Activated CD4-positive, alpha-beta T cell treated with anti-CD3 and anti-CD28 coated beads for 36 hours (primary cell): ENCODE measurements at regions not wholly inside any gene's neighbourhood (a gene's known extent, or its start where the extent isn't known, plus 50 kb on each side); places are given as distances from the start of the nearest gene placed in this dataset.

Experiments
- ATAC-seq: fragments of 200-7000 bp; cut with Tn5 transposase; one replicate; pipeline ENCODE4 v1.10.0; 2021; ENCODE audit warnings: mild to moderate bottlenecking, moderate library complexity
- CTCF ChIA-PET: fragments of 350-600 bp; sonication (Branson Sonifier 250); formaldehyde crosslinking; loops from one replicate; lab custom pipeline; 2021; ENCODE audit warnings: antibody characterized with exemption; lab: Charles Lee
- POLR2A ChIA-PET: fragments of 350-600 bp; sonication (Branson Sonifier 250); formaldehyde crosslinking; loops from one replicate; lab custom pipeline; 2021; ENCODE audit warnings: antibody characterized with exemption, inconsistent platforms; lab: Charles Lee
- DNase-seq: peaks from one replicate; pipeline ENCODE4 v3.0.0-alpha.2; 2020
- H3K27ac Mint-ChIP-seq: one replicate; pipeline ENCODE4 v1.8.0; 2021; ENCODE audit warnings: mixed read lengths
- H3K27me3 Mint-ChIP-seq: one replicate; pipeline ENCODE4 v1.8.0; 2021; ENCODE audit warnings: mixed read lengths
- H3K36me3 Mint-ChIP-seq: one replicate; pipeline ENCODE4 v1.8.0; 2021; ENCODE audit warnings: low read depth, mixed read lengths
- H3K4me1 Mint-ChIP-seq: one replicate; pipeline ENCODE4 v1.8.0; 2021; ENCODE audit warnings: mixed read lengths
- H3K4me3 Mint-ChIP-seq: one replicate; pipeline ENCODE4 v1.8.0; 2021; ENCODE audit warnings: mild to moderate bottlenecking, moderate library complexity, mixed read lengths
- H3K9me3 Mint-ChIP-seq: one replicate; pipeline ENCODE4 v1.8.0; 2021; ENCODE audit warnings: low read depth, mixed read lengths
- intact Hi-C, 2 experiments: fragments of 100-400 bp; cut with DNase I in 1 of 2; cut with micrococcal nuclease in 1 of 2; formaldehyde crosslinking; loops; one replicate each; pipeline versions ENCODE4 v1.14.2 to v1.15.1; 2022 to 2024; cut with DNase I, micrococcal nuclease

GRCh38 chr1:208329300-208329699, 85.1 kb upstream of the PLXNA2 start:
- Mint-ChIP-seq H3K27ac (no peak overlapping the region), H3K4me1 (no peaks in the 10 kb centered on the region), H3K36me3 (no peaks in the 10 kb centered on the region), H3K4me3 (no peak overlapping the region), H3K9me3 (no peaks in the 10 kb centered on the region), H3K27me3 (peaks cover 23% of the 10 kb centered on the region)
- DNase-seq (no peak), ATAC-seq (no peak)
- CTCF ChIA-PET: no interaction called here
- POLR2A ChIA-PET: no interaction called here
- intact Hi-C loops: no loop called here

GRCh38 chr1:208332036-208332773, 88.0 kb upstream of the PLXNA2 start:
- ChIA-PET POLR2A (no interaction called here), CTCF (no interaction called here)
- intact Hi-C loops: no loop called here
- Mint-ChIP-seq H3K27me3 (peaks cover 26% of the 10 kb centered on the region), H3K4me3 (no peak overlapping the region), H3K27ac (no peak overlapping the region), H3K36me3 (no peaks in the 10 kb centered on the region), H3K4me1 (no peaks in the 10 kb centered on the region), H3K9me3 (no peaks in the 10 kb centered on the region)
- no peak for ATAC-seq
- DNase-seq: no peak

- Mint-ChIP-seq H3K4me1 (no peaks in the 10 kb centered on the region), H3K27ac (no peak overlapping the region), H3K36me3 (no peaks in the 10 kb centered on the region), H3K4me3 (no peak overlapping the region), H3K9me3 (no peaks in the 10 kb centered on the region), H3K27me3 (peaks cover 28% of the 10 kb centered on the region)
- intact Hi-C loops: no loop called here
- CTCF ChIA-PET: no interaction called here
- ATAC-seq: no peak
- POLR2A ChIA-PET: no interaction called here
- no peak for DNase-seq
These were observed 88.6 kb upstream of the PLXNA2 start for GRCh38 chr1:208332774-208333126.

DNA sequence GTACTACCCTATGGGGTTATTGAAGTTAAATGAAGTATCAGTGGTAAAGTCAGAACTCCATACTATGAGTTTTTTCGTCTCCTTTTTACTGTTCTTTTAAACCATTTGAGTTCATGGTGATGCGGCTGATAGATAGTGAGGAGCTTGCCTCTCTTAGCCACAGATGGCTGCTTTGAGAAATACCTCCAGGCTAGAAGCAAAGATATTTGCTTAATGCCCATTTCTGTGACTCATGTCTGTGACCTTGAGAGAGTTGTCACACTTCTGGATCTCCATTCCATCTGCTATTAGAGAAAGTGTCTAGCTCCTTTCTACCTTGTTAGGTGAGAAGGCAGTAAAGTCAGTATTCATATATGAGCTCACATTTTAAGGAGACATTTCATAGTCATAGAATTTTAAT, 89.5 kb upstream of the PLXNA2 start:
- H3K4me3 Mint-ChIP-seq: no peak overlapping the region
- ATAC-seq: no peak
- CTCF ChIA-PET: interaction anchor here (0.7 kb wide), 2 partner anchors 25 to 934 kb away, joined by 3 read pairs; no protein-coding TSS in a partner anchor
- H3K4me1 Mint-ChIP-seq: no peaks in the 10 kb centered on the region
- POLR2A ChIA-PET: no interaction called here
- no peaks in the 10 kb centered on the region for H3K36me3 Mint-ChIP-seq
- no peak overlapping the region for H3K27ac Mint-ChIP-seq
- no peaks in the 10 kb centered on the region for H3K9me3 Mint-ChIP-seq
- intact Hi-C loops: no loop called here
- peaks cover 25% of the 10 kb centered on the region for H3K27me3 Mint-ChIP-seq
- DNase-seq: no peak

DNA sequence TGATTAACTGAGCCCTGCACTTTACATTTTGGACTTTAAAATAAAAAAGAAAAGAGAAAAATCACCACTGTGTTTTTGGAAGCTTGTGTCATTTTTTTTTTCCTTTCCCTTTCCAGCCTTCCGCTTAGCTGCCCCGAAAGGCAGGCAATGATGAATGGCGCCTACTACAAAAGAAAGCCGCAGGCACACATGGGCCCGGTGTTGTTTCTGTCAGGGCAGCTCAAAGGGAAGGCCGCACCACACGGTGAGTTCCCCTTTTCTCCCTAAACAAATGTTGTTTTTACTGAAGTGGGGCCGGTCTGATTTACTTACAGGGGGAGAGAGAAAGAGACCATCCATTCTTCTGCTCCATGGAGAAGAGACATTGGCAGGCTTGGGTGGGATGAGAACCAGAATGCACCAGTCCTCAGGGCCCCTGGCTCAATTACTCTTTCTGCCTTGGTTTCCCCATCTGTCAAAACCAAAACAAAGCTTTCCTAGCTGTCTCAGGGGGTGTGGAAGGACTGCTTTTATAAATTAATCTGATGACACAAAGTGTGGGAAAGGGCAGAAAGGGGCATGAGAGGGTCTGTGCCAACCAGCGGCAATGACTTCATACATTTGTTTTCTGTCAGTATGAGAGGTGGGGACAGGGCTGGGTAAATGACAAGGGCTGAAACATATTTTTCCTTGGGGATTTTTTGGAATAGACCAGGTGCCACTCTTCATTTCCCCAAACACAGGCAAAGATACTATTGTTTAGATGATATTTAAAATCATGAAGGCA, 91.4 kb upstream of the PLXNA2 start:
- no peak for DNase-seq
- no peak overlapping the region for H3K27ac Mint-ChIP-seq
- ChIA-PET POLR2A (no interaction called here), CTCF (no interaction called here)
- peaks cover 25% of the 10 kb centered on the region for H3K27me3 Mint-ChIP-seq
- intact Hi-C loops: no loop called here
- H3K4me3 Mint-ChIP-seq: no peak overlapping the region
- no peaks in the 10 kb centered on the region for H3K9me3 Mint-ChIP-seq
- no peaks in the 10 kb centered on the region for H3K4me1 Mint-ChIP-seq
- H3K36me3 Mint-ChIP-seq: no peaks in the 10 kb centered on the region
- ATAC-seq: no peak

GRCh38 chr1:208336137-208336518, 91.9 kb upstream of the PLXNA2 start:
- ATAC-seq (no peak), DNase-seq (no peak)
- H3K4me3 Mint-ChIP-seq: no peak overlapping the region
- H3K36me3 Mint-ChIP-seq: no peaks in the 10 kb centered on the region
- CTCF ChIA-PET: no interaction called here
- H3K27ac Mint-ChIP-seq: no peak overlapping the region
- H3K4me1 Mint-ChIP-seq: no peaks in the 10 kb centered on the region
- peaks cover 24% of the 10 kb centered on the region for H3K27me3 Mint-ChIP-seq
- intact Hi-C loops: no loop called here
- H3K9me3 Mint-ChIP-seq: no peaks in the 10 kb centered on the region
- POLR2A ChIA-PET: no interaction called here

DNA sequence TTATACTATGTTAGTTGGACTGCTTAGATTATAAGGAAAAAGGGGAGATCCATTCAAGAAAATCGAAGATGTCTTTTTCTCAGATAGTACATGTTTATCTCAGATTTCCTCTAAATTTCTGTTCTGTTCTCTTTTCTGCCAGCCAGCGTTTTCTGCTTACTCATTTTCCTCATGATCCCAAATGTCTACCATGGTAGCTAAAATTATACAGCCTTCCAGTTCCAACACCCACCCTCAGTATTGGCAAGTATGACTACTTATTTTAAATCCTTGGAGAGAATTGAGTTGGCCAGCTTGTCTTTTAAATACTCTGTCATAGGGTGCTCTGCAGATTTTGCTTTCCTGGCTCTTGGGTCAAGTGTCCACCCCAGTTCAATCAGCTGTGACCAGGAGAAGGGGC, 95.7 kb upstream of the PLXNA2 start:
- Mint-ChIP-seq H3K27me3 (peaks cover 23% of the 10 kb centered on the region), H3K9me3 (no peaks in the 10 kb centered on the region), H3K4me3 (no peak overlapping the region), H3K36me3 (no peaks in the 10 kb centered on the region), H3K4me1 (no peaks in the 10 kb centered on the region), H3K27ac (no peak overlapping the region)
- DNase-seq: no peak
- intact Hi-C loops: no loop called here
- ChIA-PET CTCF (no interaction called here), POLR2A (no interaction called here)
- ATAC-seq: no peak

GRCh38 chr1:208343226-208343625, 99.0 kb upstream of the PLXNA2 start:
- Mint-ChIP-seq H3K27me3 (peaks cover 18% of the 10 kb centered on the region), H3K27ac (no peak overlapping the region), H3K4me1 (no peaks in the 10 kb centered on the region), H3K36me3 (no peaks in the 10 kb centered on the region), H3K9me3 (no peaks in the 10 kb centered on the region), H3K4me3 (no peak overlapping the region)
- DNase-seq (no peak), ATAC-seq (no peak)
- intact Hi-C loops: no loop called here
- ChIA-PET POLR2A (no interaction called here), CTCF (no interaction called here)

DNA sequence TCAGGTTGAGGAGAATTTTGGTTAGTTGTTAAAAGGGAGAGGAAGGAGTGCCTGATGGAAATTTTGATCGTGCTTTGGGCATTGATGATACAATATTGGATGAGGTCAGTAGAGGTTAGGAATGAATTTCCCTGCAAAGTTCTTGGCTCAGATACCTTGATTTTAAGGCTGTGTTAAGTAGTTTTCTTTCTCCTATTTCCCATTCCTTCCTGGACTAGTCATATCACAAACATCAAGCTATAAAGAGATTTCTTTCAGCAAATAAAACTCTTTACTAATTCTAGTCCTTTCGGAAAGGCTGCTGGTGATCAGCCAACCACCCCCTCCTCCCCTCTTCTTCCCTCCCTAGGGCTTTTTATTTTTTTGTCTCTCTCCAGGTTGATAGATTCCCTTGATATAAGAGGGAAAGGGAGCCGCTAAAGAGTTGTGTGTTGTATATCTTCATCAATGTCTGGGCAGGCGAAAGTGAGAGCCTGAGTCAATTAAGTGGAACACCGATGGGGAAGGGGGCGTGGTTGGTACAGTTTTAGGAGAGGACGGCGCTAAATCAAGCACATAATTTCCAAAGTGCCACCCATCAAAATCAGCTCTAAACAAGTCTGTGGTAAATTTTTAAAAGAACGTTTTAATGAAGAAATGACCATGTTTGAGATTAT, 100.1 kb upstream of the PLXNA2 start:
- intact Hi-C loops: no loop called here
- H3K27me3 Mint-ChIP-seq: peaks cover 10% of the 10 kb centered on the region
- no peak overlapping the region for H3K27ac Mint-ChIP-seq
- no peaks in the 10 kb centered on the region for H3K4me1 Mint-ChIP-seq
- POLR2A ChIA-PET: no interaction called here
- no peak for DNase-seq
- ATAC-seq: no peak
- H3K9me3 Mint-ChIP-seq: no peaks in the 10 kb centered on the region
- no peaks in the 10 kb centered on the region for H3K36me3 Mint-ChIP-seq
- H3K4me3 Mint-ChIP-seq: no peak overlapping the region
- CTCF ChIA-PET: interaction anchor here (0.5 kb wide), 1 partner anchor 369 kb away, joined by 4 read pairs; no protein-coding TSS in a partner anchor

DNA sequence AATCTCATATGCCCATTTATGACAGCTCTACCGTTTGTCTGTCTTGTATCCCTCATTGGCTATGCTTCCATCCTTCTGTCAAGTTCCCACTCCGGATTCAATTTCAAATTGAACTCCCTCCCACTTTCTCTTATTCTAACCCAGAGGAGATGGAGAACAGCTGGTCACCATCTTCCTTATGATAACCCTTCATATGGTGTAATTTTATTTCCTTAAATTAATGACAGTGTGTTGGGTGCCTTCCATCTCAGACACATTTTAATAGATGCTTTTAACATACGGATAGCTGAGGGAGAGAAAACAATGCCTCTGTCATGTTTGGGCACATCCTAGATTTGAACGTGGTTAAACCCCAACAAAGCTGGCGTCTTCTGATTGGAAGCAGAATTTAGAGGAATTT, 103.0 kb upstream of the PLXNA2 start:
- POLR2A ChIA-PET: no interaction called here
- Mint-ChIP-seq H3K27me3 (peaks cover 10% of the 10 kb centered on the region), H3K9me3 (no peaks in the 10 kb centered on the region), H3K27ac (no peak overlapping the region), H3K4me3 (no peak overlapping the region), H3K36me3 (no peaks in the 10 kb centered on the region), H3K4me1 (no peaks in the 10 kb centered on the region)
- intact Hi-C loops: no loop called here
- CTCF ChIA-PET: interaction anchor here (0.5 kb wide), 1 partner anchor 124 kb away, joined by 3 read pairs; no protein-coding TSS in a partner anchor
- DNase-seq: no peak
- ATAC-seq: no peak

GRCh38 chr1:208349694-208350330, 105.6 kb upstream of the PLXNA2 start:
- POLR2A ChIA-PET: no interaction called here
- H3K36me3 Mint-ChIP-seq: no peaks in the 10 kb centered on the region
- H3K9me3 Mint-ChIP-seq: no peaks in the 10 kb centered on the region
- DNase-seq (no peak), ATAC-seq (no peak)
- no peak overlapping the region for H3K4me3 Mint-ChIP-seq
- CTCF ChIA-PET: no interaction called here
- H3K27me3 Mint-ChIP-seq: peaks cover 2% of the 10 kb centered on the region
- H3K27ac Mint-ChIP-seq: no peak overlapping the region
- intact Hi-C loops: no loop called here
- H3K4me1 Mint-ChIP-seq: no peaks in the 10 kb centered on the region
